H9 (cell line): ENCODE measurements at regions not wholly inside any gene's neighbourhood (a gene's known extent, or its start where the extent isn't known, plus 50 kb on each side); places are given as distances from the start of the nearest gene placed in this dataset.

Experiments
- DNase-seq: peaks from one replicate; pipeline ENCODE4 v3.0.0-alpha.2; 2017
- H2AFZ ChIP-seq: one replicate; pipeline ENCODE4 v1.6.1; 2013; ENCODE audit warnings: mild to moderate bottlenecking, low read length, control low read depth, moderate library complexity
- H2AK5ac ChIP-seq: 2 replicates; pipeline ENCODE4 v1.6.1; 2013; ENCODE audit warnings: low read length, control low read depth, mixed read lengths; ENCODE audit not compliant: insufficient read length
- H2BK120ac ChIP-seq: one replicate; pipeline ENCODE4 v1.6.1; 2013; ENCODE audit warnings: low read depth, mild to moderate bottlenecking, low read length, control low read depth, inconsistent platforms; ENCODE audit not compliant: poor library complexity, severe bottlenecking
- H2BK12ac ChIP-seq: 2 replicates; pipeline ENCODE4 v1.6.1; 2013; ENCODE audit warnings: low read length, control low read depth, mixed read lengths, low read depth; ENCODE audit not compliant: insufficient read length
- H2BK15ac ChIP-seq: 2 replicates; pipeline ENCODE4 v1.6.1; 2013; ENCODE audit warnings: low read depth, low read length, control low read depth
- H2BK20ac ChIP-seq: one replicate; pipeline ENCODE4 v1.6.1; 2013; ENCODE audit warnings: low read depth, mild to moderate bottlenecking, low read length, control low read depth, inconsistent platforms; ENCODE audit not compliant: poor library complexity, severe bottlenecking
- H2BK5ac ChIP-seq: 2 replicates; pipeline ENCODE4 v1.6.1; 2013; ENCODE audit warnings: low read length, control low read depth, mixed read lengths; ENCODE audit not compliant: insufficient read length
- H3K14ac ChIP-seq: 2 replicates; pipeline ENCODE4 v1.6.1; 2013; ENCODE audit warnings: low read length, control low read depth; ENCODE audit not compliant: insufficient read depth
- H3K18ac ChIP-seq: 2 replicates; pipeline ENCODE4 v1.6.1; 2013; ENCODE audit warnings: low read depth, mild to moderate bottlenecking, mixed read lengths, low read length, control low read depth; ENCODE audit not compliant: insufficient read length
- H3K23ac ChIP-seq: 2 replicates; pipeline ENCODE4 v1.6.1; 2013; ENCODE audit warnings: low read length, control low read depth, mixed read lengths, low read depth; ENCODE audit not compliant: insufficient read length
- H3K23me2 ChIP-seq: 2 replicates; pipeline ENCODE4 v1.6.1; 2013; ENCODE audit warnings: low read depth, mild to moderate bottlenecking, mixed read lengths, low read length, control low read depth; ENCODE audit not compliant: insufficient read length, poor library complexity, severe bottlenecking
- H3K27ac ChIP-seq: 2 replicates; pipeline ENCODE4 v1.5.1; 2013; ENCODE audit warnings: low read length, control low read depth, mixed read lengths, low read depth; ENCODE audit not compliant: insufficient read length
- H3K27me3 ChIP-seq: 2 replicates; pipeline ENCODE4 v1.6.1; 2013; ENCODE audit warnings: low read length, control low read depth, inconsistent platforms; ENCODE audit not compliant: insufficient read depth
- H3K4ac ChIP-seq: 2 replicates; pipeline ENCODE4 v1.6.1; 2013; ENCODE audit warnings: low read depth, mild to moderate bottlenecking, control low read depth, inconsistent platforms, low read length, moderate library complexity
- H3K4me1 ChIP-seq: 2 replicates; pipeline ENCODE4 v1.6.1; 2013; ENCODE audit warnings: low read length, control low read depth, inconsistent platforms; ENCODE audit not compliant: insufficient read depth
- H3K4me2 ChIP-seq: 2 replicates; pipeline ENCODE4 v1.6.1; 2013; ENCODE audit warnings: low read length, control low read depth, mixed read lengths; ENCODE audit not compliant: insufficient read length, insufficient read depth
- H3K56ac ChIP-seq: 2 replicates; pipeline ENCODE4 v1.6.1; 2013; ENCODE audit warnings: low read depth, mild to moderate bottlenecking, mixed read lengths, low read length, control low read depth; ENCODE audit not compliant: insufficient read length
- H3K79me1 ChIP-seq: 2 replicates; pipeline ENCODE4 v1.6.1; 2013; ENCODE audit warnings: low read depth, mild to moderate bottlenecking, moderate library complexity, low read length, control low read depth, inconsistent platforms; ENCODE audit not compliant: insufficient read depth, poor library complexity, severe bottlenecking
- H3K79me2 ChIP-seq: 2 replicates; pipeline ENCODE4 v1.6.1; 2013; ENCODE audit warnings: low read length, control low read depth, inconsistent platforms; ENCODE audit not compliant: insufficient read depth
- H3K9ac ChIP-seq: 2 replicates; pipeline ENCODE4 v1.6.1; 2013; ENCODE audit warnings: low read length, control low read depth, mixed read lengths; ENCODE audit not compliant: insufficient read length; ENCODE audit errors: extremely low read depth
- H3K9me3 ChIP-seq: one replicate; pipeline ENCODE4 v1.6.1; 2013; ENCODE audit warnings: low read depth, low read length, inconsistent platforms; ENCODE audit not compliant: control insufficient read depth
- H3T11ph ChIP-seq: one replicate; pipeline ENCODE4 v1.6.1; 2013; ENCODE audit warnings: mild to moderate bottlenecking, low read length, control low read depth, inconsistent platforms
- H4K20me1 ChIP-seq: one replicate; pipeline ENCODE4 v1.6.1; 2013; ENCODE audit not compliant: control insufficient read depth, insufficient read length, insufficient read depth
- H4K5ac ChIP-seq: 2 replicates; pipeline ENCODE4 v1.6.1; 2013; ENCODE audit warnings: low read depth, mild to moderate bottlenecking, mixed read lengths, low read length, control low read depth; ENCODE audit not compliant: insufficient read length
- H4K8ac ChIP-seq: replicated peaks from 2 replicates; pipeline ENCODE4 v1.6.1; 2013; ENCODE audit warnings: low read length, control low read depth, mixed read lengths, low read depth; ENCODE audit not compliant: insufficient read length
- H4K91ac ChIP-seq: 2 replicates; pipeline ENCODE4 v1.6.1; 2013; ENCODE audit warnings: low read depth, mild to moderate bottlenecking, moderate library complexity, mixed read lengths, low read length, control low read depth; ENCODE audit not compliant: insufficient read length
- H3K27ac Mint-ChIP-seq, 3 experiments: 2 replicates in 2 of 3; 3 replicates in 1 of 3; pipeline ENCODE4 v1.8.0; 2020 to 2021; ENCODE audit warnings: mixed read lengths in 3 of 3, mild to moderate bottlenecking in 1 of 3, moderate library complexity in 1 of 3
- H3K27me3 Mint-ChIP-seq: 2 replicates; pipeline ENCODE4 v1.8.0; 2021; ENCODE audit warnings: low read depth, mild to moderate bottlenecking, moderate library complexity, mixed read lengths
- H3K36me3 Mint-ChIP-seq, 3 experiments: 2 replicates in 2 of 3; 3 replicates in 1 of 3; pipeline ENCODE4 v1.8.0; 2020 to 2021; ENCODE audit warnings: low read depth in 3 of 3, mixed read lengths in 3 of 3; ENCODE audit not compliant: insufficient read depth in 1 of 3
- H3K4me1 Mint-ChIP-seq, 2 experiments: 2 replicates each; pipeline ENCODE4 v1.8.0; 2020; ENCODE audit warnings: mixed read lengths in 2 of 2
- H3K4me3 Mint-ChIP-seq, 2 experiments: 2 replicates in 1 of 2; 3 replicates in 1 of 2; pipeline ENCODE4 v1.8.0; 2020 to 2021; ENCODE audit warnings: mild to moderate bottlenecking in 2 of 2, mixed read lengths in 2 of 2, moderate library complexity in 1 of 2
- H3K9me3 Mint-ChIP-seq, 2 experiments: 2 replicates in 1 of 2; 3 replicates in 1 of 2; pipeline ENCODE4 v1.8.0; 2020; ENCODE audit warnings: mild to moderate bottlenecking in 2 of 2, mixed read lengths in 2 of 2, moderate library complexity in 1 of 2
- WGBS: extraction: QIAGEN DNeasy Blood & Tissue Kit; methylation state at CpG from one replicate; pipeline ENCODE4 v1.1.7; 2013; ENCODE audit warnings: missing lambda C conversion rate, low lambda C conversion rate, mixed read lengths; ENCODE audit not compliant: insufficient read length; ENCODE audit errors: extremely low coverage; 5-methylcytosine and 5-hydroxymethylcytosine counted together
- TF ChIP-seq, protein P1 (sequence below): fragments of 200-600 bp; sonication (generic); conservative IDR thresholded peaks from 3 replicates; pipeline ENCODE4 v1.8.0; 2021; ENCODE audit warnings: antibody characterized with exemption, mild to moderate bottlenecking

DNA sequence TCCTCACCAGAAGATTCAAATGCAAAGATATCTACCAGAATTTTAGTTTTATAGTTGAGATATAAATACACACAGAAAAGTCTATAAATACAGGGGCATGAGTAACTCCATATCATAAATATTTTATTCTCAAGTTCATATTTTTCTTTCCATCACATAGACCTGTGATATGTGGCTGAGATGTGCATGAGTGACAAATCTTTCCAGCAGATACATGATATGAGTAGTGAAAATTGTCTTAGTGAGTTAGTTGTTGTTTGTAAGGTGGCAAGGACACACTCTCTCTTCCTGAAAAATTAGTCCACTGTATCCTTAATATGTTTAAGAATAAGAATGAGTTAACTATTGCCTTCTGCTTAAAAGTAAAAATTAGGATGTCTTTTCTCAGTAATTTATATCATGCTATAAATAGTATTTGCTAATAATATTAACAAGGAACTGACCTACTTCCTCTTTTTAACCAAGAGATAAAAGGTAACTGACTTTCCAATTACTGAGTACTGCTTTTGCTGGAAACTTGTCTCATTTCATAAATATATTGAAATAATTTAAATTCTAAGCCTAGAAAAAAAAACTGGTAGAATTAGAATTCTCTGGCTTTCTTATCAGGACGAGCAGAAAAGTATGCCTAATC lies 85.2 kb upstream of the SESTD1 start:
- Histone ChIP-seq H2BK15ac (no peak overlapping the region), H2BK20ac (no peak overlapping the region), H4K20me1 (no peaks in the 10 kb centered on the region), H3K4ac (no peak overlapping the region), H3K23me2 (no peaks in the 10 kb centered on the region), H2AFZ (no peak overlapping the region), H3K27me3 (no peaks in the 10 kb centered on the region), H3K9ac (no peak overlapping the region), H3K14ac (no peak overlapping the region), H3K79me1 (no peaks in the 10 kb centered on the region), H3K4me2 (no peak overlapping the region), H3K4me1 (no peaks in the 10 kb centered on the region), H4K5ac (no peak overlapping the region), H4K8ac (no peak overlapping the region), H3K56ac (no peak overlapping the region), H3T11ph (no peak overlapping the region), H3K9me3 (no peaks in the 10 kb centered on the region), H2AK5ac (no peak overlapping the region), H3K23ac (no peak overlapping the region), H2BK5ac (no peak overlapping the region), H3K27ac (no peak overlapping the region), H2BK120ac (no peak overlapping the region), H3K79me2 (no peaks in the 10 kb centered on the region), H4K91ac (no peak overlapping the region), H2BK12ac (no peak overlapping the region), H3K18ac (no peak overlapping the region)
- no CpG with 5 or more reads among the region's 1 CpG for WGBS
- DNase-seq, result no peak
- Mint-ChIP-seq H3K4me1 (peaks cover 5 to 13% of the 10 kb centered on the region in 2 experiments), H3K27me3 (no peaks in the 10 kb centered on the region; the same call in 1 of the 2 replicates), H3K4me3 (no peak overlapping the region), H3K27ac (no peak overlapping the region), H3K9me3 (no peaks in the 10 kb centered on the region), H3K36me3 (no peaks in the 10 kb centered on the region)
- TF ChIP-seq, protein P1, sequence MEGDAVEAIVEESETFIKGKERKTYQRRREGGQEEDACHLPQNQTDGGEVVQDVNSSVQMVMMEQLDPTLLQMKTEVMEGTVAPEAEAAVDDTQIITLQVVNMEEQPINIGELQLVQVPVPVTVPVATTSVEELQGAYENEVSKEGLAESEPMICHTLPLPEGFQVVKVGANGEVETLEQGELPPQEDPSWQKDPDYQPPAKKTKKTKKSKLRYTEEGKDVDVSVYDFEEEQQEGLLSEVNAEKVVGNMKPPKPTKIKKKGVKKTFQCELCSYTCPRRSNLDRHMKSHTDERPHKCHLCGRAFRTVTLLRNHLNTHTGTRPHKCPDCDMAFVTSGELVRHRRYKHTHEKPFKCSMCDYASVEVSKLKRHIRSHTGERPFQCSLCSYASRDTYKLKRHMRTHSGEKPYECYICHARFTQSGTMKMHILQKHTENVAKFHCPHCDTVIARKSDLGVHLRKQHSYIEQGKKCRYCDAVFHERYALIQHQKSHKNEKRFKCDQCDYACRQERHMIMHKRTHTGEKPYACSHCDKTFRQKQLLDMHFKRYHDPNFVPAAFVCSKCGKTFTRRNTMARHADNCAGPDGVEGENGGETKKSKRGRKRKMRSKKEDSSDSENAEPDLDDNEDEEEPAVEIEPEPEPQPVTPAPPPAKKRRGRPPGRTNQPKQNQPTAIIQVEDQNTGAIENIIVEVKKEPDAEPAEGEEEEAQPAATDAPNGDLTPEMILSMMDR, result no peak
